ENCODE measurements at regions not wholly inside any gene's neighbourhood (a gene's known extent, or its start where the extent isn't known, plus 50 kb on each side); places are given as distances from the start of the nearest gene placed in this dataset.

- Histone ChIP-seq H3K4me2 (ENCODE audit: control insufficient read depth, insufficient read depth) (no peak overlapping the region), H3K27ac (ENCODE audit: control insufficient read depth, insufficient read depth) (no peak overlapping the region), H3K9ac (ENCODE audit: control insufficient read depth, insufficient read depth, low read length) (no peak overlapping the region), H3K36me3 (ENCODE audit: control insufficient read depth in 2 of 2, insufficient read depth in 2 of 2, low read length in 1 of 2) (no peaks in the 10 kb centered on the region), H3K27me3 (replicated peaks in 1 of 2; ENCODE audit: control insufficient read depth in 2 of 2, insufficient read depth in 2 of 2, low read length in 1 of 2) (no peaks in the 10 kb centered on the region), H4K20me1 (ENCODE audit: control insufficient read depth, insufficient read depth) (no peaks in the 10 kb centered on the region), H3K79me2 (ENCODE audit: control insufficient read depth, insufficient read depth, low read length) (no peaks in the 10 kb centered on the region), H3K9me3 (replicated peaks; ENCODE audit: control insufficient read depth, insufficient read depth, low read length) (no peaks in the 10 kb centered on the region), H3K4me3 (no peak overlapping the region), H3K4me1 (ENCODE audit: control insufficient read depth, insufficient read depth, low read length) (no peaks in the 10 kb centered on the region), H2AFZ (ENCODE audit: control insufficient read depth, low read depth, low read length) (no peak overlapping the region)
- intact Hi-C loops (cut with micrococcal nuclease; ENCODE audit: unreplicated experiment) (no loop called here), in situ Hi-C loops (cut with MboI) (no loop called here)
- ChIA-PET CTCF (no interaction called here), SMC1A (ENCODE audit: uncharacterized antibody, unreplicated experiment) (no interaction called here), RAD21 (ENCODE audit: unreplicated experiment) (no interaction called here), POLR2A (no interaction called here)
- no TSS peak for BruUV-seq (replicated peaks)
- WGBS (ENCODE audit: insufficient coverage, insufficient replicate concordance, low lambda C conversion rate, missing lambda C conversion rate), result 3% methylated on average over 4 of the region's 4 CpGs
- FAIRE-seq, result no peak
- TF ChIP-seq ZNF217 (IDR thresholded peaks at IDR 0.05), result no peak
- TF ChIP-seq SMAD1 (IDR thresholded peaks at IDR 0.05; ENCODE audit: low read depth, partially characterized antibody), result no peak
- TF ChIP-seq, protein P1, sequence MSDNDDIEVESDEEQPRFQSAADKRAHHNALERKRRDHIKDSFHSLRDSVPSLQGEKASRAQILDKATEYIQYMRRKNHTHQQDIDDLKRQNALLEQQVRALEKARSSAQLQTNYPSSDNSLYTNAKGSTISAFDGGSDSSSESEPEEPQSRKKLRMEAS (IDR thresholded peaks at IDR 0.05; ENCODE audit: low read depth, low read length), result no peak
- TF ChIP-seq FOXM1 (IDR thresholded peaks at IDR 0.05; ENCODE audit: low read depth, low read length), result no peak
- TF ChIP-seq, protein P2, sequence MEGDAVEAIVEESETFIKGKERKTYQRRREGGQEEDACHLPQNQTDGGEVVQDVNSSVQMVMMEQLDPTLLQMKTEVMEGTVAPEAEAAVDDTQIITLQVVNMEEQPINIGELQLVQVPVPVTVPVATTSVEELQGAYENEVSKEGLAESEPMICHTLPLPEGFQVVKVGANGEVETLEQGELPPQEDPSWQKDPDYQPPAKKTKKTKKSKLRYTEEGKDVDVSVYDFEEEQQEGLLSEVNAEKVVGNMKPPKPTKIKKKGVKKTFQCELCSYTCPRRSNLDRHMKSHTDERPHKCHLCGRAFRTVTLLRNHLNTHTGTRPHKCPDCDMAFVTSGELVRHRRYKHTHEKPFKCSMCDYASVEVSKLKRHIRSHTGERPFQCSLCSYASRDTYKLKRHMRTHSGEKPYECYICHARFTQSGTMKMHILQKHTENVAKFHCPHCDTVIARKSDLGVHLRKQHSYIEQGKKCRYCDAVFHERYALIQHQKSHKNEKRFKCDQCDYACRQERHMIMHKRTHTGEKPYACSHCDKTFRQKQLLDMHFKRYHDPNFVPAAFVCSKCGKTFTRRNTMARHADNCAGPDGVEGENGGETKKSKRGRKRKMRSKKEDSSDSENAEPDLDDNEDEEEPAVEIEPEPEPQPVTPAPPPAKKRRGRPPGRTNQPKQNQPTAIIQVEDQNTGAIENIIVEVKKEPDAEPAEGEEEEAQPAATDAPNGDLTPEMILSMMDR (IDR thresholded peaks at IDR 0.05 in 2 of 3, conservative IDR thresholded peaks at IDR 0.05 in 1 of 3; ENCODE audit: control insufficient read depth in 2 of 3, extremely low read depth in 1 of 3, insufficient read depth in 1 of 3, low read depth in 3 of 3, low read length in 3 of 3), result no peak
- TF ChIP-seq ZBED1 (IDR thresholded peaks at IDR 0.05; ENCODE audit: borderline replicate concordance), result no peak
- TF ChIP-seq, protein P3, sequence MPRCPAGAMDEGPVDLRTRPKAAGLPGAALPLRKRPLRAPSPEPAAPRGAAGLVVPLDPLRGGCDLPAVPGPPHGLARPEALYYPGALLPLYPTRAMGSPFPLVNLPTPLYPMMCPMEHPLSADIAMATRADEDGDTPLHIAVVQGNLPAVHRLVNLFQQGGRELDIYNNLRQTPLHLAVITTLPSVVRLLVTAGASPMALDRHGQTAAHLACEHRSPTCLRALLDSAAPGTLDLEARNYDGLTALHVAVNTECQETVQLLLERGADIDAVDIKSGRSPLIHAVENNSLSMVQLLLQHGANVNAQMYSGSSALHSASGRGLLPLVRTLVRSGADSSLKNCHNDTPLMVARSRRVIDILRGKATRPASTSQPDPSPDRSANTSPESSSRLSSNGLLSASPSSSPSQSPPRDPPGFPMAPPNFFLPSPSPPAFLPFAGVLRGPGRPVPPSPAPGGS (IDR thresholded peaks at IDR 0.05; ENCODE audit: borderline replicate concordance, insufficient read depth, low read depth, low read length, poor library complexity, severe bottlenecking), result no peak
- no peak for TF ChIP-seq HCFC1 (IDR thresholded peaks at IDR 0.05; ENCODE audit: low read length)
- TF ChIP-seq BMI1 (IDR thresholded peaks at IDR 0.05; ENCODE audit: borderline replicate concordance), result no peak
- TF ChIP-seq, protein P4, sequence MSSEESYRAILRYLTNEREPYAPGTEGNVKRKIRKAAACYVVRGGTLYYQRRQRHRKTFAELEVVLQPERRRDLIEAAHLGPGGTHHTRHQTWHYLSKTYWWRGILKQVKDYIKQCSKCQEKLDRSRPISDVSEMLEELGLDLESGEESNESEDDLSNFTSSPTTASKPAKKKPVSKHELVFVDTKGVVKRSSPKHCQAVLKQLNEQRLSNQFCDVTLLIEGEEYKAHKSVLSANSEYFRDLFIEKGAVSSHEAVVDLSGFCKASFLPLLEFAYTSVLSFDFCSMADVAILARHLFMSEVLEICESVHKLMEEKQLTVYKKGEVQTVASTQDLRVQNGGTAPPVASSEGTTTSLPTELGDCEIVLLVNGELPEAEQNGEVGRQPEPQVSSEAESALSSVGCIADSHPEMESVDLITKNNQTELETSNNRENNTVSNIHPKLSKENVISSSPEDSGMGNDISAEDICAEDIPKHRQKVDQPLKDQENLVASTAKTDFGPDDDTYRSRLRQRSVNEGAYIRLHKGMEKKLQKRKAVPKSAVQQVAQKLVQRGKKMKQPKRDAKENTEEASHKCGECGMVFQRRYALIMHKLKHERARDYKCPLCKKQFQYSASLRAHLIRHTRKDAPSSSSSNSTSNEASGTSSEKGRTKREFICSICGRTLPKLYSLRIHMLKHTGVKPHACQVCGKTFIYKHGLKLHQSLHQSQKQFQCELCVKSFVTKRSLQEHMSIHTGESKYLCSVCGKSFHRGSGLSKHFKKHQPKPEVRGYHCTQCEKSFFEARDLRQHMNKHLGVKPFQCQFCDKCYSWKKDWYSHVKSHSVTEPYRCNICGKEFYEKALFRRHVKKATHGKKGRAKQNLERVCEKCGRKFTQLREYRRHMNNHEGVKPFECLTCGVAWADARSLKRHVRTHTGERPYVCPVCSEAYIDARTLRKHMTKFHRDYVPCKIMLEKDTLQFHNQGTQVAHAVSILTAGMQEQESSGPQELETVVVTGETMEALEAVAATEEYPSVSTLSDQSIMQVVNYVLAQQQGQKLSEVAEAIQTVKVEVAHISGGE (CRISPR knock-in tag; IDR thresholded peaks at IDR 0.05), result no peak
- no peak for TF ChIP-seq LARP7 (IDR thresholded peaks at IDR 0.05)
- ATAC-seq, result no peak
- DNase-seq (ENCODE audit: low read depth, low spot score), result no peak
Measured at GRCh38 chr3:104244680-104245220, 1122.0 kb upstream of the ALCAM start.
